ENCODE measurements at regions not wholly inside any gene's neighbourhood (a gene's known extent, or its start where the extent isn't known, plus 50 kb on each side); places are given as distances from the start of the nearest gene placed in this dataset.

DNA sequence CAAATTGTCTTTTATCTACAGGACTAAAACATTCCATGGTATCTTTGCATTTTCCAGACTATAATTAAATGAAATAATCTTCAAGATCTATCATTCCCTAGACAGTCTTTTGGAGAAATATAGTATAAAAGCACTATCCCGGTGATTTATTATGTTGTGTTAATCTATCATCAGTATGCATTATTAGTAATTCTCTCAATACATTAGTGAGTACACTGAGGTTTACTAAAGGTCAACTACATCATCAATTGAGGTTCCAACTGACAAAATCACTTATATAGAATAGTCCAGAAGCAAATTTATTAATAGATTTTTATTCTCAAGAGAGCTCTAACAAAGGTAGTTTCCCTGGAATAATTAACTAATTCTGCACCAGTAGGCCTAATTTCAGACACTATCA lies 169.6 kb downstream of the KCNA4 start:
- Histone ChIP-seq H3K27ac (no peak overlapping the region), H3K36me3 (replicated peaks) (no peaks in the 10 kb centered on the region), H3K27me3 (replicated peaks) (no peaks in the 10 kb centered on the region), H3K4me3 (ENCODE audit: low read depth, low read length) (no peak overlapping the region)
- in situ Hi-C loops (cut with HindIII; ENCODE audit: low pct_ligation_motif_present, low sequenced_read_pairs), result no loop called here
- TF ChIP-seq CTCF (IDR thresholded peaks at IDR 0.05; ENCODE audit: low read depth, low read length, missing control alignments), result no peak
- no peak for DNase-seq

DNA sequence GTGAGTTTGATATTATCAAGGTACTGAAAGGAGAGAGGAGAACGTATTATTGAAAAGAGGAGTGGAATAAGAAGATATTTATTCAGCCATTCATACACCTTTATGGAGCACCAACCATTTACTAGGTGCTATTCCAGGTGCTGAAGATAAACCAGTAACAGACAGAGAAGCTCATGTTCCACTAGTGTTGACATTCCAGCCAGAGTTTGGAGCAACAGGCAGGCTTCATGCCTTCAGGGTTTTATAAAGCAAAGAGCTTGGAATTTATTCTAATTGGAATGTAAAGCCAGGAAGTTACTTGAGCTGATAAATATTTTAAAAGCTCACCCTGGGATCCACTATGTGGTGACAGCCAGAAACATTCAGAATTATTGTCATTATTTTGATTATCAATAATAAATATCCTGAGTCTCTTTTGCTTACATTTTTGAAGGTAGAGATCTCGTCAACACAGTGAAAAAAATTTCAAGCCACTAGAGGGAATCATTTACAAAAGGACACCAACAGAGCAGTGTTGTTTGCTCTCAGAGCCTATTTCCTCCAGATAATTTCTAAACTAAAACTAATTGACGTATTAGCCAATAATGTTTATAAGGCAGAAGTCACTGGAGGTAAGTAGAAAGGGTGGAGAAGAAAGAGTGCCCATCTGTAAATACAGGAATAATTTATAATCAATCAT lies 172.0 kb downstream of the KCNA4 start:
- DNase-seq, result no peak
- TF ChIP-seq CTCF (IDR thresholded peaks at IDR 0.05; ENCODE audit: low read depth, low read length, missing control alignments), result no peak
- in situ Hi-C loops (cut with HindIII; ENCODE audit: low pct_ligation_motif_present, low sequenced_read_pairs), result no loop called here
- no peak overlapping the region for H3K27ac ChIP-seq
- no peaks in the 10 kb centered on the region for H3K27me3 ChIP-seq (replicated peaks)
- no peak overlapping the region for H3K4me3 ChIP-seq (ENCODE audit: low read depth, low read length)
- H3K36me3 ChIP-seq (replicated peaks), result no peaks in the 10 kb centered on the region

GRCh38 chr11:29844031-29844430 lies 172.8 kb downstream of the KCNA4 start:
- no peak for DNase-seq
- H3K4me3 ChIP-seq (ENCODE audit: low read depth, low read length), result no peak overlapping the region
- H3K36me3 ChIP-seq (replicated peaks), result no peaks in the 10 kb centered on the region
- H3K27ac ChIP-seq, result no peak overlapping the region
- in situ Hi-C loops (cut with HindIII; ENCODE audit: low pct_ligation_motif_present, low sequenced_read_pairs), result no loop called here
- no peak for TF ChIP-seq CTCF (IDR thresholded peaks at IDR 0.05; ENCODE audit: low read depth, low read length, missing control alignments)
- H3K27me3 ChIP-seq (replicated peaks), result no peaks in the 10 kb centered on the region

DNA sequence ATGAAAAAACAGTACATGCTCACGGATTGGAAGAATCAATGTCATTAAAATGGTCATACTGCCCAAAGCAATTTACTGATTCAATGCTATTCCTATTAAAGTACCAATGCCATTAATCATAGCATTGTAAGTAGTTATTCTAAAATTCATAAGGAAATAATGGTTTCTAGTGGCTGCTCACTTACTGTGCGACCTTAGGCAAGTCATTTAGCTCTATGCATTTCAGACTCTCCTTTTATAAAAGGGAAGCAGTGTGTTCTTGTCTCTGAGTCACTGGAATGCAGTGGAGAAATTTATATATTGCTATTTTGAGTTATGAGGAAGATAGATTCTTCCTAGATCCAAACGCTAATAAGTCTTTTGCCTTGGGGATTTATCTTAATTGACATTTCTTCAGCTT lies 174.8 kb downstream of the KCNA4 start:
- no peak for DNase-seq
- no peak overlapping the region for H3K27ac ChIP-seq
- no peak overlapping the region for H3K4me3 ChIP-seq (ENCODE audit: low read depth, low read length)
- no peak for TF ChIP-seq CTCF (IDR thresholded peaks at IDR 0.05; ENCODE audit: low read depth, low read length, missing control alignments)
- no peaks in the 10 kb centered on the region for H3K36me3 ChIP-seq (replicated peaks)
- no peaks in the 10 kb centered on the region for H3K27me3 ChIP-seq (replicated peaks)
- in situ Hi-C loops (cut with HindIII; ENCODE audit: low pct_ligation_motif_present, low sequenced_read_pairs), result no loop called here

GRCh38 chr11:29826878-29827277 lies 190.0 kb downstream of the KCNA4 start:
- Histone ChIP-seq H3K36me3 (replicated peaks) (no peaks in the 10 kb centered on the region), H3K4me3 (ENCODE audit: low read depth, low read length) (no peak overlapping the region), H3K27me3 (replicated peaks) (no peaks in the 10 kb centered on the region), H3K27ac (no peak overlapping the region)
- DNase-seq, result no peak
- TF ChIP-seq CTCF (IDR thresholded peaks at IDR 0.05; ENCODE audit: low read depth, low read length, missing control alignments), result no peak
- in situ Hi-C loops (cut with HindIII; ENCODE audit: low pct_ligation_motif_present, low sequenced_read_pairs), result no loop called here

GRCh38 chr11:29816359-29816758 lies 200.5 kb downstream of the KCNA4 start:
- in situ Hi-C loops (cut with HindIII; ENCODE audit: low pct_ligation_motif_present, low sequenced_read_pairs), result no loop called here
- H3K36me3 ChIP-seq (replicated peaks), result no peaks in the 10 kb centered on the region

More at GRCh38 chr11:29816359-29816758, 200.5 kb downstream of the KCNA4 start:
- TF ChIP-seq CTCF (IDR thresholded peaks at IDR 0.05; ENCODE audit: low read depth, low read length, missing control alignments), result no peak
- no peaks in the 10 kb centered on the region for H3K27me3 ChIP-seq (replicated peaks)
- H3K4me3 ChIP-seq (ENCODE audit: low read depth, low read length), result no peak overlapping the region
- H3K27ac ChIP-seq, result no peak overlapping the region
- no peak for DNase-seq

All from brain microvascular endothelial cell (primary cell).